PFSK-1 (cell line): ENCODE measurements at regions not wholly inside any gene's neighbourhood (a gene's known extent, or its start where the extent isn't known, plus 50 kb on each side); places are given as distances from the start of the nearest gene placed in this dataset.

Experiments used
- POLR2AphosphoS5 ChIP-seq: IDR thresholded peaks from 2 replicates; pipeline ENCODE4 v1.6.1; 2012; ENCODE audit warnings: low read depth, mild to moderate bottlenecking, control low read depth, low read length, moderate library complexity
- REST ChIP-seq, 2 experiments: IDR thresholded peaks; 2 replicates each; pipeline versions ENCODE4 v1.6.1 to v1.8.0; 2011 to 2012; ENCODE audit warnings: low read depth in 2 of 2, low read length in 2 of 2, control low read depth in 1 of 2, inconsistent platforms in 1 of 2, mild to moderate bottlenecking in 1 of 2, moderate library complexity in 1 of 2; ENCODE audit not compliant: insufficient read depth in 1 of 2

- TF ChIP-seq REST (IDR thresholded peaks at IDR 0.05; ENCODE audit: insufficient read depth in 1 of 2, low read depth in 2 of 2, low read length in 2 of 2) (no peak), POLR2AphosphoS5 (no peak)
Observed at GRCh38 chr1:60223158-60223557, 149.6 kb upstream of the C1orf87 start.
